MM.1S (cell line): ENCODE measurements at regions not wholly inside any gene's neighbourhood (a gene's known extent, or its start where the extent isn't known, plus 50 kb on each side); places are given as distances from the start of the nearest gene placed in this dataset.

ENCODE experiments used
- DNase-seq: peaks from one replicate; pipeline ENCODE4 v3.0.0-alpha.2; 2015
- H2AFZ ChIP-seq: fragments of 300-600 bp; sonication (generic); 2 replicates; pipeline ENCODE4 v1.6.0; 2016; ENCODE audit warnings: antibody characterized with exemption, low read length
- H3F3A ChIP-seq: fragments of 300-600 bp; sonication (generic); 2 replicates; pipeline ENCODE4 v1.6.1; 2016; ENCODE audit warnings: mild to moderate bottlenecking, antibody characterized with exemption, low read length, moderate library complexity, mixed read lengths; ENCODE audit not compliant: insufficient read depth
- H3K27ac ChIP-seq: fragments of 300-600 bp; sonication (generic); 2 replicates; pipeline ENCODE4 v1.5.1; 2016; ENCODE audit warnings: mild to moderate bottlenecking, low read length
- H3K27me3 ChIP-seq: fragments of 300-600 bp; sonication (generic); replicated peaks from 2 replicates; pipeline ENCODE4 v1.6.0; 2016; ENCODE audit warnings: low read length; ENCODE audit not compliant: insufficient read depth
- H3K36me3 ChIP-seq: fragments of 300-600 bp; sonication (generic); replicated peaks from 2 replicates; pipeline ENCODE4 v1.6.1; 2016; ENCODE audit warnings: mild to moderate bottlenecking, low read length, mixed read lengths; ENCODE audit not compliant: insufficient read depth
- H3K4me1 ChIP-seq: fragments of 300-600 bp; sonication (generic); 2 replicates; pipeline ENCODE4 v1.6.1; 2016; ENCODE audit warnings: low read length, mixed read lengths
- H3K4me2 ChIP-seq: fragments of 300-600 bp; sonication (generic); 2 replicates; pipeline ENCODE4 v1.6.0; 2016; ENCODE audit warnings: low read depth, low read length
- H3K4me3 ChIP-seq: fragments of 300-600 bp; sonication (generic); 2 replicates; pipeline ENCODE4 v1.5.1; 2016; ENCODE audit warnings: low read length, mixed read lengths
- H3K79me2 ChIP-seq: fragments of 300-600 bp; sonication (generic); 2 replicates; pipeline ENCODE4 v1.6.1; 2016; ENCODE audit warnings: mixed run types, low read length, mixed read lengths
- H3K9ac ChIP-seq: fragments of 300-600 bp; sonication (generic); 2 replicates; pipeline ENCODE4 v1.6.1; 2016; ENCODE audit warnings: low read length, mixed read lengths
- H3K9me2 ChIP-seq: fragments of 300-600 bp; sonication (generic); replicated peaks from 2 replicates; pipeline ENCODE4 v1.6.1; 2016; ENCODE audit warnings: mild to moderate bottlenecking, low read length, mixed read lengths; ENCODE audit not compliant: insufficient read depth
- H3K9me3 ChIP-seq: fragments of 300-600 bp; sonication (generic); replicated peaks from 2 replicates; pipeline ENCODE4 v1.6.1; 2016; ENCODE audit warnings: mild to moderate bottlenecking, low read length, mixed read lengths; ENCODE audit not compliant: insufficient read depth
- H4K20me1 ChIP-seq: fragments of 300-600 bp; sonication (generic); 2 replicates; pipeline ENCODE4 v1.6.1; 2016; ENCODE audit warnings: mild to moderate bottlenecking, low read length, moderate library complexity, mixed read lengths; ENCODE audit not compliant: insufficient read depth
- EZH2 ChIP-seq: fragments of 300-600 bp; sonication (generic); optimal IDR thresholded peaks from 2 replicates; pipeline ENCODE3; 2017; ENCODE audit warnings: low read depth, mild to moderate bottlenecking, antibody characterized with exemption, low read length, mixed read lengths
- EZH2phosphoT487 ChIP-seq: fragments of 300-600 bp; sonication (generic); IDR thresholded peaks from 2 replicates; pipeline ENCODE4 v1.6.1; 2018; ENCODE audit warnings: antibody characterized with exemption, low read length
- TF ChIP-seq, protein P1 (sequence below): fragments of 300-600 bp; sonication (generic); IDR thresholded peaks from 2 replicates; pipeline ENCODE4 v1.5.1; 2016; ENCODE audit warnings: antibody characterized with exemption, low read length, mixed read lengths

- DNase-seq, result no peak
- H3K4me1 ChIP-seq, result no peaks in the 10 kb centered on the region
- no peak for TF ChIP-seq EZH2
- H3F3A ChIP-seq, result no peaks in the 10 kb centered on the region
- H3K36me3 ChIP-seq, result no peaks in the 10 kb centered on the region
- H3K79me2 ChIP-seq, result no peaks in the 10 kb centered on the region
- no peaks in the 10 kb centered on the region for H3K27me3 ChIP-seq
- H3K9me3 ChIP-seq, result no peaks in the 10 kb centered on the region
- no peak overlapping the region for H3K4me3 ChIP-seq
- H2AFZ ChIP-seq, result no peak overlapping the region
- H3K4me2 ChIP-seq, result no peak overlapping the region
- no peak overlapping the region for H3K27ac ChIP-seq
- no peaks in the 10 kb centered on the region for H4K20me1 ChIP-seq
- H3K9me2 ChIP-seq, result no peaks in the 10 kb centered on the region
- H3K9ac ChIP-seq, result no peak overlapping the region
These were observed 619.8 kb upstream of the LCORL start for GRCh38 chr4:18641334-18641733.

DNA sequence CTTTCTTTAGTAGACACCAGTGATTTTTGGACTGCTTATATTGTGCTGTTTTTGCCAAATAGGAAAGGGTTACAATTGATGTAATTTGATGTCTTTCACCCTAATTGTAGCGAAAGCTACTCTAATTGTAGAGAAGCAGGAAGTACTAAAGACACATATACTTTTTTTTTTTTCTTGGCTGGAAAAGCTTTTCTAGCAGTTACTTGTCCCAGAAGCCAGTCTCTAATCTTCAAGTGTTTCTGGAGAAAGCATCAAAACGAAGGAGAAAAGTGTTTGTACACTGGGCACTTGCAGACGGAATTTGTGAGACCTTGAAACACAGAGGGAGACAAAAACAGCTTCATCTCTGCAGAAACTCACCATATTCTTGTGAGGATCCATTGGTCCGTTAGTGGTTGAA lies 616.5 kb upstream of the LCORL start:
- Histone ChIP-seq H3K27ac (no peak overlapping the region), H3K4me1 (no peaks in the 10 kb centered on the region), H4K20me1 (no peaks in the 10 kb centered on the region), H3K4me3 (no peak overlapping the region), H3K9me2 (no peaks in the 10 kb centered on the region), H2AFZ (no peak overlapping the region), H3K79me2 (no peaks in the 10 kb centered on the region), H3K27me3 (no peaks in the 10 kb centered on the region), H3K9me3 (no peaks in the 10 kb centered on the region), H3K4me2 (no peak overlapping the region), H3F3A (no peaks in the 10 kb centered on the region), H3K36me3 (no peaks in the 10 kb centered on the region), H3K9ac (no peak overlapping the region)
- TF ChIP-seq EZH2 (no peak), EZH2phosphoT487 (no peak)
- TF ChIP-seq, protein P1, sequence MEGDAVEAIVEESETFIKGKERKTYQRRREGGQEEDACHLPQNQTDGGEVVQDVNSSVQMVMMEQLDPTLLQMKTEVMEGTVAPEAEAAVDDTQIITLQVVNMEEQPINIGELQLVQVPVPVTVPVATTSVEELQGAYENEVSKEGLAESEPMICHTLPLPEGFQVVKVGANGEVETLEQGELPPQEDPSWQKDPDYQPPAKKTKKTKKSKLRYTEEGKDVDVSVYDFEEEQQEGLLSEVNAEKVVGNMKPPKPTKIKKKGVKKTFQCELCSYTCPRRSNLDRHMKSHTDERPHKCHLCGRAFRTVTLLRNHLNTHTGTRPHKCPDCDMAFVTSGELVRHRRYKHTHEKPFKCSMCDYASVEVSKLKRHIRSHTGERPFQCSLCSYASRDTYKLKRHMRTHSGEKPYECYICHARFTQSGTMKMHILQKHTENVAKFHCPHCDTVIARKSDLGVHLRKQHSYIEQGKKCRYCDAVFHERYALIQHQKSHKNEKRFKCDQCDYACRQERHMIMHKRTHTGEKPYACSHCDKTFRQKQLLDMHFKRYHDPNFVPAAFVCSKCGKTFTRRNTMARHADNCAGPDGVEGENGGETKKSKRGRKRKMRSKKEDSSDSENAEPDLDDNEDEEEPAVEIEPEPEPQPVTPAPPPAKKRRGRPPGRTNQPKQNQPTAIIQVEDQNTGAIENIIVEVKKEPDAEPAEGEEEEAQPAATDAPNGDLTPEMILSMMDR, result no peak
- no peak for DNase-seq

- H3F3A ChIP-seq, result no peaks in the 10 kb centered on the region
- TF ChIP-seq EZH2 (no peak), EZH2phosphoT487 (no peak)
- TF ChIP-seq, protein P1, result no peak
- no peaks in the 10 kb centered on the region for H3K9me3 ChIP-seq
- H3K4me3 ChIP-seq, result no peak overlapping the region
- no peak for DNase-seq
- no peak overlapping the region for H3K4me2 ChIP-seq
- H3K36me3 ChIP-seq, result no peaks in the 10 kb centered on the region
- no peaks in the 10 kb centered on the region for H3K27me3 ChIP-seq
- H3K9ac ChIP-seq, result no peak overlapping the region
- H3K4me1 ChIP-seq, result no peaks in the 10 kb centered on the region
- no peak overlapping the region for H2AFZ ChIP-seq
- H3K79me2 ChIP-seq, result no peaks in the 10 kb centered on the region
- H3K27ac ChIP-seq, result no peak overlapping the region
- H3K9me2 ChIP-seq, result no peaks in the 10 kb centered on the region
- H4K20me1 ChIP-seq, result no peaks in the 10 kb centered on the region
These were observed 614.5 kb upstream of the LCORL start for GRCh38 chr4:18636001-18636585.

DNA sequence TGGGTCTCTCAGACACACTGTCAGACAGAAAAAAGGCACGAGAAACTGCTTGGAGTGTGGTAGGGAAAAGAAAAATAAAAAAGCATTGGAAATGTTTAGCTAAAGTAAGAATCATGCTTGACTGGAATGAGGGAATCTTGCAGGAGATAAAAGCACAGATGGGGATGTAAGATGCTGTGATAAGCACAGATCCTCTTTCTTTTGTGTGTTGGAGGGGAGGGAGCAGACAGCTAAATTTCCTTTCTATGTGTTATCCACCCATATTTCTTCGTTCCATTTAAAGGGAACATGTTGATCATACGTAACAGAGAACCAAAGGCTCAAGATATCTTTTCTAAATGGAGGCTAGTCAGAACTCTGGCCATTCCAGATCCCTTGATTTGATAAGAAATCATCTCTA lies 614.0 kb upstream of the LCORL start:
- no peak overlapping the region for H3K4me2 ChIP-seq

More for the DNA sequence above, 614.0 kb upstream of the LCORL start:
- H3K9me3 ChIP-seq, result no peaks in the 10 kb centered on the region
- H3K9ac ChIP-seq, result no peak overlapping the region
- no peaks in the 10 kb centered on the region for H3F3A ChIP-seq
- no peaks in the 10 kb centered on the region for H3K4me1 ChIP-seq
- no peak overlapping the region for H2AFZ ChIP-seq
- H3K9me2 ChIP-seq, result no peaks in the 10 kb centered on the region
- no peak overlapping the region for H3K4me3 ChIP-seq
- no peaks in the 10 kb centered on the region for H3K27me3 ChIP-seq
- H3K27ac ChIP-seq, result no peak overlapping the region
- no peak for DNase-seq
- H3K36me3 ChIP-seq, result no peaks in the 10 kb centered on the region
- H4K20me1 ChIP-seq, result no peaks in the 10 kb centered on the region
- no peaks in the 10 kb centered on the region for H3K79me2 ChIP-seq
- TF ChIP-seq EZH2phosphoT487 (no peak), EZH2 (no peak)
- TF ChIP-seq, protein P1, result no peak
